GM18511 (cell line): ENCODE measurements at regions not wholly inside any gene's neighbourhood (a gene's known extent, or its start where the extent isn't known, plus 50 kb on each side); places are given as distances from the start of the nearest gene placed in this dataset.
"Not testable (repeated sequence)": the region's sequence is repeated elsewhere in the genome, so short reads cannot be mapped to it uniquely, and the experiment has no call there.

Experiments used
- ATAC-seq: cut with Tn5 transposase; IDR thresholded peaks from one replicate; pipeline ENCODE4 v1.9.1; 2021; ENCODE audit warnings: mild to moderate bottlenecking, moderate library complexity; ENCODE audit not compliant: unreplicated experiment

DNA sequence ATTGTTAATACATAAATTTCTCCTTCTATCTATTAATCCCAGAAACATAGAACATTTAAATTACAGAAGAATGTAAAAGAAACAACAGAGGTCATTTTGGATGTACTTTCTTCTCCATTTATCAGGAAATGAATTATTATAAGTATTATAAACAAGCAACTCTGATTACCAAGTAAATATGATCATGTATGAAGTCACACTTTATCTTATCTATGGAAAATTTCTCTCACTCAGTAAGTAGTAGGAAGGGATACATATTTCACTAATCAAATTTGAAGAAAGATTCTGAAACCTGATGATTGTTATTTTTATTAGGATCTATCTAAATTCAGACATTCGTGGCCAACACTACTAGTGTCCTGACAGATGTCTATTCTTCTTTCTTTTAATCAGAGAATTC lies 770.7 kb downstream of the LTN1 start:
- ATAC-seq = no peak

DNA sequence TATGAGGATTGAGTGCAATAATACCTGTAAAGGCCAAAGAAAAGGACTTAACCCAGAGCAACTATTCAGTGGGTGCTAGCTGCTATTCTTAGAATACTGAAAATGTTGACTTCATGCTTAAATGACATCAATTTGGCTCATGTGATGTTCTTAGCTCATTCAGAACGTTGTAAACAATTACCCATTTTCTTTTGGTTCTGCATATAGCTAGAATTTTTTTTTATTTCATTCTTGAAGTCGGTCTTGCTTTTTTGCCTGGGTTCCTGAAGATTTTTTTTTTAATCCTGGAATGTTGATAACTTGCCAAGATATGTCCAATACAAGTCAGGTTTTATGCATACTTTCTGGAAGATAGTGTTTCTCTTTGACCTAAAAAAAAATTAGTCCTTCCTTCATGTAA lies 772.0 kb downstream of the LTN1 start:
- ATAC-seq = no peak

- no peak for ATAC-seq
Observed at GRCh38 chr21:28216976-28217523, 775.6 kb downstream of the LTN1 start.

GRCh38 chr21:28215214-28215954 lies 777.3 kb downstream of the LTN1 start:
- no peak for ATAC-seq

- no peak for ATAC-seq
Observed at GRCh38 chr21:28214786-28215185, 777.9 kb downstream of the LTN1 start.

GRCh38 chr21:28213261-28213660 lies 779.4 kb downstream of the LTN1 start:
- no peak for ATAC-seq

GRCh38 chr21:28212061-28212460 lies 780.6 kb downstream of the LTN1 start:
- ATAC-seq = no peak

GRCh38 chr21:28207436-28208173 lies 785.1 kb downstream of the LTN1 start:
- ATAC-seq = no peak

DNA sequence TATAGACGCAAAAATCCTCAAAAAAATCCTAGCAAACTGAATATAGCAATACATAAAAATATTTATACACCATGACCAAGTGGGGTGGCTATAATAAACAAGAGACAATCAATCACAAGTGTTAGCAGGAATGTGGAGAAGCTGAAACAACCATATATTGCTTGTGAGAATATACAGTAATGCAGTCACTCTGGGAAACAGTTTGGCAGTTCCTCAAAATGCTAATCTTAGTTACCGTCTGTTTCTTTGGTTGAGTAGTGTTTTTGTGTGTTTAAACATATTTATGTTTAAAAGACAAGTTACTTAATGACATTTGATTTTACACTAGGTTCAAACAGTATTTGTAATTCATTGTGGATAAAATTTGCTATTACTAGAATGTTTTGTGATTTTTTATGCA lies 792.0 kb downstream of the LTN1 start:
- ATAC-seq = no peak

DNA sequence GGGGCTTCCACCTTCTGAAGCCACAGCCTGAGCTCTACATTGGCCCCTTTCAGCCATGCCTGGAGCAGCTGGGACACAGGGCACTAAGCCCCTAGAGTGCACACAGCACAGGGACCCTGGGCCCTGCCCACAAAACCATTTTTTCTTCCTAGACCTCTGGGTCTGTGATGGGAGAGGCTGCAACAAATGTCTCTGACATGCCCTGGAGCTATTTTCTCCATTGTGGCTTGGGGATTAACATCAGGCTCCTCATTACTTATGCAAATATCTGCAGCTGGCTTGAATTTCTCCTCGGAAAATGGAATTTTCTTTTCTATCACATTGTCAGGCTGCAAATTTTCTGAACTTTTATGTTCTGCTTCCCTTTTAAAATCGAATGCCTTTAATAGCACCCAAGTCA lies 795.7 kb downstream of the LTN1 start:
- ATAC-seq = no peak

- no peak for ATAC-seq
Observed at GRCh38 chr21:28193189-28193588, 799.5 kb downstream of the LTN1 start.

- no peak for ATAC-seq
Observed at GRCh38 chr21:28186604-28187003, 806.1 kb downstream of the LTN1 start.

GRCh38 chr21:28181730-28182129 lies 810.9 kb downstream of the LTN1 start:
- no peak for ATAC-seq

DNA sequence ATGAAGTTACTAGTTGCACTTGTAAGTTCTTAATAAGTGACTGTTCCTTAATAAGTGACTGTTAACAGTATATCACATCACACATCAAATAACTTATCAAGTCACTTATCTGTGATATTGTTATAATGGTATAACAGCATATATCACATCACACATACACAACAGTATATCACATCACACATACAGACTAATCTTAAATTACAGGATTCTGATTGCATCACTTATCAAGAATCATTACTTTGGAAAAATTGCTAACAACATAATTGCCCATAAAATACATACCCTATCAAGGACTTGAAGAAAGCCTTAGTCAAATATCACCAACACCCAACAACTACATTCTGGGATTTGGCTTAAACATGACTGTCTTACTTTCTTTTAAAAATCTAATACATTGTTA lies 813.5 kb downstream of the LTN1 start:
- no peak for ATAC-seq

DNA sequence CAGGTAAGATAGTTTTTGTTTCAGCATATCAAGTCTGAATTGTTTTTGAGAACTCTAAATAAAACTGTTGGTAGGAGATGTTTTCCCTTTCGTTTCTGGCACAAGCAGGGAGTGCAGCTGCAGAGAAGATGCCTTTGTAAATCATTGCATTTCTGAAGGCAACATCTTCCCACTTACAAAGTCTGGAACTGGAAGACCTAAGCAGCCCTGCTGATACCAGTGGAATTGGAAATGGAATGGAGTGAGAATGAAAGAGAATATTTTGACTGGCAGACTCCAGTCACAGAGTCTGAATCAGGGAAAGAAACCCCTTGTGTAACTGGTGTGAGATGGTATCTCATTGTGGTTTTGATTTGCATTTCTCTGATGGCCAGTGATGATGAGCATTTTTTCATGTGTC lies 815.6 kb downstream of the LTN1 start:
- no peak for ATAC-seq

DNA sequence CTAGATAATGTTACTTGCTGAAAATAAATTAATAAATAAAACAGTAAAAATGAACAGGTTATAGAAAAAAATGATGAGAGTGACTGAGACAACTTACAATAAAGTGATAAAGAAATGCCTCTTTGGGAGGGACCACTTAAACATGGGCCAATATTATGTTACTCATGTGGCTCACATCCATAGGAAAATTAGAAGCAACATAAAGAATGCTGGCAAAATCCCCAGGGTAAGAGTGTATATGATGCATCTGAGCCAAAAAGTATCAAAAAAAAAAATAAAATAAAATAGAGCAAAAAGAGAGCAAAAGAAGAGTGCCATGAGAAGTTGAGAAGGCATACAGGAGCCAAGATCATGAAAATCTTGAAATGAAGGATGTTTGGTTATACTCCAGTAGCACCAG lies 818.0 kb downstream of the LTN1 start:
- no peak for ATAC-seq

GRCh38 chr21:28174006-28174405 lies 818.7 kb downstream of the LTN1 start:
- ATAC-seq = no peak

DNA sequence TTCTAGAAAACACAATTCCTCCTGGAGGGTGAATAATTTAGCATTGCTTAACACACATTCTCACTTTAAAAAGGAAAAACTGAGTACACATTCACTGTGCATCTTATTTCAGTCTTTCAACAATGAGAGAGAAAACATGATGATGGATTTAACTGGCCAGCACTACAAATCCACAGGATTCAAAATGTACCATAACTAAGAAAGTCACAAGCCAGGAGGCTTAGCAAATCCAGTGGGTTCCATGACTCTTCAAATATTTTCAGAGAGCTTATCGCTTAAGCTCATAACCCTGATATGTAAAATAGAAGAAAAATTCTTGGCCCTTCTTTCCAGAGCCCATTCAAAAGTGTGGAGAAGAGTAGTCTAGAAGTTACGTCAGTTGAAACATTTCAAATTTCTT lies 820.3 kb downstream of the LTN1 start:
- ATAC-seq = no peak

DNA sequence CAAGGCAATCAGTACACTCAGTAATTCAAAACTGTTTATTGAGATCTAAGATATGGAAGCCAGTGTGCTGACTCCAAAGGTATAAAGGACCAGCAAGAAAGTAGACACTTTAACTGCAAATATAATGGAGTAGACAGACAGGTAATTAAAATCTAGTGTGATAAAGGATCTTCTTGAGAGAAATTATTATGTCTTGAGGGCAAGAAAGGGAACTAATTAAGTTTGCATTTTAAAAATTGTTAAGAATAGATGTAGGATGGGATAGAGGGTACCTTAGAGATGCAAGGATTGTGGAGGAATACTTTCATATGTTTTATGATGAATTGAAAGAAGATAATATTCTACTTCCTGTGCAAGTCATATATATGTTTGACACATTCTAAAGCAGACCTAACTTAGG lies 825.3 kb downstream of the LTN1 start:
- no peak for ATAC-seq

GRCh38 chr21:28164519-28164918 lies 828.2 kb downstream of the LTN1 start:
- ATAC-seq = not testable (repeated sequence)

- not testable (repeated sequence) for ATAC-seq
Observed at GRCh38 chr21:28162052-28162451, 830.6 kb downstream of the LTN1 start.

DNA sequence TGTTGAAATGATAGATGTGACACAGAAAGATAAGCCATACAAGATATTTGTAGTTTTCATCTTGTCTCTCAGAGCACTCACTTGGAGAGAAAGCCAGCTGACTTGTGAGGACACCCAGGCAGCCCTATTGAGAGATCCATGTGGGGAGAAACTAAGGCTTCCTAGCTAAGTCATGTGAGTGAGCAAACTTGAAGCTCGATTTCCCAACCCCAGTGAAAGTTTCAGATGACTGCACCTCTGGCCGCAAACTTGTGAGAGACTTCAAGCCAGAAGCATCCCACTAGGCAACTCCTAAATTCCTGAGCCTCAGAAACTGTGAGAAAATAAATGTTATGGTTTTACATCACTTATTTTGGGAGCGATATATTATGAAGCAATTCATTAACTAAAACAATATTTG lies 832.3 kb downstream of the LTN1 start:
- no peak for ATAC-seq
